Transverse colon (tissue), 4 donors: ENCODE measurements at regions not wholly inside any gene's neighbourhood (a gene's known extent, or its start where the extent isn't known, plus 50 kb on each side); places are given as distances from the start of the nearest gene placed in this dataset.

ENCODE experiments used
- DNase-seq: peaks from one replicate; pipeline ENCODE4 v3.0.0-alpha.2; 2019
- H3K27ac ChIP-seq, 4 donors: fragments of 200-600 bp; sonication (generic); 2 replicates each; pipeline ENCODE4 v1.5.1; 2016 to 2018; ENCODE audit warnings: inconsistent platforms in 4 of 4
- H3K27me3 ChIP-seq: fragments of 200-600 bp; sonication (generic); 2 replicates; pipeline ENCODE4 v1.5.1; 2017; ENCODE audit warnings: inconsistent platforms
- H3K36me3 ChIP-seq, 4 donors: fragments of 200-600 bp; sonication (generic); 2 replicates each; pipeline ENCODE4 v1.5.1; 2017 to 2019; ENCODE audit warnings: inconsistent platforms in 4 of 4
- H3K4me1 ChIP-seq, 4 donors: fragments of 200-600 bp; sonication (generic); 2 replicates each; pipeline ENCODE4 v1.5.1; 2017 to 2020; ENCODE audit warnings: inconsistent platforms in 4 of 4
- H3K4me3 ChIP-seq, 4 donors: fragments of 200-600 bp; sonication (generic); 1 replicate in 1 of 4; 2 replicates in 3 of 4; pipeline versions ENCODE4 v1.5.1 to v1.6.1; 2017 to 2019; ENCODE audit warnings: inconsistent platforms in 4 of 4
- H3K9me3 ChIP-seq, 2 donors: fragments of 200-600 bp; sonication (generic); 2 replicates each; pipeline ENCODE4 v1.5.1; 2017 to 2019; ENCODE audit warnings: inconsistent platforms in 2 of 2
- CTCF ChIP-seq, 5 experiments: fragments of 200-600 bp in 3 of 5; fragments of 450-650 bp in 2 of 5; sonication (generic) in 3 of 5; IDR thresholded peaks; 1 replicate in 2 of 5; 2 replicates in 3 of 5; pipeline ENCODE4 v1.5.1; 2016 to 2017; ENCODE audit warnings: antibody characterized with exemption in 5 of 5, inconsistent platforms in 3 of 5, mild to moderate bottlenecking in 2 of 5, moderate library complexity in 1 of 5
- EP300 ChIP-seq: sonication (generic); formaldehyde crosslinking; IDR thresholded peaks from one replicate; pipeline ENCODE4 v1.6.1; 2017; ENCODE audit warnings: antibody characterized with exemption, low read depth
- POLR2A ChIP-seq: fragments of 450-650 bp; IDR thresholded peaks from one replicate; pipeline ENCODE4 v1.6.1; 2016; ENCODE audit warnings: antibody characterized with exemption, mild to moderate bottlenecking, moderate library complexity
- POLR2AphosphoS5 ChIP-seq, 3 donors: sonication (generic); formaldehyde crosslinking; IDR thresholded peaks; one replicate each; pipeline ENCODE4 v1.6.1; 2016; ENCODE audit warnings: antibody characterized with exemption in 3 of 3
- WGBS, 2 donors: methylation state at CpG; one replicate each; pipeline ENCODE4 v1.1.5; 2018; ENCODE audit warnings: low coverage in 1 of 2; 5-methylcytosine and 5-hydroxymethylcytosine counted together
- in situ Hi-C, 4 donors: fragments of 200-750 bp; cut with MboI; loops; one replicate each; pipeline versions ENCODE4 v1.15.0 to v1.15.1; 2017; ENCODE audit warnings: low sequenced_read_pairs in 3 of 4, low pct_ligation_motif_present in 1 of 4, low pct_unique_long_range_greater_than_20kb in 1 of 4
- intact Hi-C: fragments of 100-400 bp; cut with DNase I; formaldehyde crosslinking; loops from one replicate; pipeline ENCODE4 v1.15.1; 2023; ENCODE audit warnings: low total_unique reads

- Histone ChIP-seq H3K4me1 (no peaks in the 10 kb centered on the region), H3K4me3 (no peak overlapping the region), H3K36me3 (no peaks in the 10 kb centered on the region), H3K27ac (no peak overlapping the region), H3K9me3 (no peaks in the 10 kb centered on the region), H3K27me3 (no peaks in the 10 kb centered on the region)
- no peak for DNase-seq
- intact Hi-C loops: no loop called here
- in situ Hi-C loops: no loop called here
- peak in 4 of 5 experiments; percentile 20 to 37 (median 28) for TF ChIP-seq CTCF (IDR thresholded peaks at IDR 0.05)
- TF ChIP-seq POLR2AphosphoS5 (IDR thresholded peaks at IDR 0.05): no peak
- WGBS, 2 donors: 50 to 56% methylated on average over 5 of the region's 5 CpGs
Observed at GRCh38 chr4:32775049-32775448, 2054.9 kb downstream of the PCDH7 start.

GRCh38 chr4:32776435-32777203 lies 2056.4 kb downstream of the PCDH7 start:
- Histone ChIP-seq H3K4me1 (no peaks in the 10 kb centered on the region), H3K27me3 (no peaks in the 10 kb centered on the region), H3K27ac (no peak overlapping the region), H3K36me3 (no peaks in the 10 kb centered on the region), H3K4me3 (no peak overlapping the region), H3K9me3 (no peaks in the 10 kb centered on the region)
- no peak for DNase-seq
- in situ Hi-C loops: no loop called here
- intact Hi-C loops: no loop called here
- TF ChIP-seq POLR2A (no peak), POLR2AphosphoS5 (IDR thresholded peaks at IDR 0.05) (no peak), EP300 (no peak), CTCF (IDR thresholded peaks at IDR 0.05) (no peak)
- 80 to 96% methylated on average over 3 of the region's 3 CpGs for WGBS, 2 donors

GRCh38 chr4:32778025-32778424 lies 2057.9 kb downstream of the PCDH7 start:
- in situ Hi-C loops: no loop called here
- H3K36me3 ChIP-seq: no peaks in the 10 kb centered on the region
- no peak overlapping the region for H3K4me3 ChIP-seq
- TF ChIP-seq EP300: no peak
- no peak for TF ChIP-seq POLR2A
- no peak for TF ChIP-seq POLR2AphosphoS5 (IDR thresholded peaks at IDR 0.05)
- TF ChIP-seq CTCF (IDR thresholded peaks at IDR 0.05): no peak
- H3K27me3 ChIP-seq: no peaks in the 10 kb centered on the region
- no peaks in the 10 kb centered on the region for H3K4me1 ChIP-seq
- 86 to 92% methylated on average over 1 of the region's 1 CpG for WGBS, 2 donors
- intact Hi-C loops: no loop called here
- H3K27ac ChIP-seq: no peak overlapping the region
- DNase-seq: no peak
- H3K9me3 ChIP-seq: no peaks in the 10 kb centered on the region

- Histone ChIP-seq H3K27me3 (no peaks in the 10 kb centered on the region), H3K4me3 (no peak overlapping the region), H3K27ac (no peak overlapping the region), H3K4me1 (no peaks in the 10 kb centered on the region), H3K9me3 (no peaks in the 10 kb centered on the region), H3K36me3 (no peaks in the 10 kb centered on the region)
- 82 to 83% methylated on average over 1 of the region's 1 CpG for WGBS, 2 donors
- intact Hi-C loops: no loop called here
- TF ChIP-seq POLR2AphosphoS5 (IDR thresholded peaks at IDR 0.05) (no peak), EP300 (no peak), CTCF (IDR thresholded peaks at IDR 0.05) (no peak), POLR2A (no peak)
- in situ Hi-C loops: no loop called here
- no peak for DNase-seq
Observed at GRCh38 chr4:32778938-32779337, 2058.8 kb downstream of the PCDH7 start.
